HT-29 (cell line): ENCODE measurements at regions not wholly inside any gene's neighbourhood (a gene's known extent, or its start where the extent isn't known, plus 50 kb on each side); places are given as distances from the start of the nearest gene placed in this dataset.
"Not testable (repeated sequence)": the region's sequence is repeated elsewhere in the genome, so short reads cannot be mapped to it uniquely, and the experiment has no call there.

Experiments
- DNase-seq: peaks from one replicate; pipeline ENCODE4 v3.0.0-alpha.2; 2015; ENCODE audit warnings: low spot score

- no peak for DNase-seq
These were observed 258.3 kb downstream of the SRGAP2C start for GRCh38 chr1:121443001-121443540.

GRCh38 chr1:121444096-121444495 is 259.3 kb downstream of the SRGAP2C start:
- DNase-seq, result no peak

GRCh38 chr1:121445679-121446078 is 260.9 kb downstream of the SRGAP2C start:
- no peak for DNase-seq

GRCh38 chr1:121447280-121447923 is 262.6 kb downstream of the SRGAP2C start:
- peak; percentile 1 for DNase-seq

GRCh38 chr1:121448064-121448463 is 263.3 kb downstream of the SRGAP2C start:
- DNase-seq, result not testable (repeated sequence)

GRCh38 chr1:121448851-121449250 is 264.1 kb downstream of the SRGAP2C start:
- no peak for DNase-seq

GRCh38 chr1:121452484-121452883 is 267.7 kb downstream of the SRGAP2C start:
- DNase-seq, result no peak

GRCh38 chr1:121458291-121459048 is 273.7 kb downstream of the SRGAP2C start:
- DNase-seq, result no peak

GRCh38 chr1:121459235-121459634 is 274.5 kb downstream of the SRGAP2C start:
- DNase-seq, result no peak

GRCh38 chr1:121469395-121469794 is 284.6 kb downstream of the SRGAP2C start:
- DNase-seq, result not testable (repeated sequence)

GRCh38 chr1:121470401-121470800 is 285.6 kb downstream of the SRGAP2C start:
- DNase-seq, result not testable (repeated sequence)

- DNase-seq, result no peak
These were observed 286.7 kb downstream of the SRGAP2C start for GRCh38 chr1:121471523-121471922.

GRCh38 chr1:121472017-121472416 is 287.2 kb downstream of the SRGAP2C start:
- no peak for DNase-seq

GRCh38 chr1:121483234-121483633 is 298.5 kb downstream of the SRGAP2C start:
- DNase-seq, result no peak

GRCh38 chr1:121483961-121484424 is 299.2 kb downstream of the SRGAP2C start:
- DNase-seq, result no peak

GRCh38 chr1:121494796-121495195 is 310.0 kb downstream of the SRGAP2C start:
- not testable (repeated sequence) for DNase-seq

GRCh38 chr1:121511455-121511854 is 326.7 kb downstream of the SRGAP2C start:
- not testable (repeated sequence) for DNase-seq

- DNase-seq, result not testable (repeated sequence)
These were observed 327.1 kb downstream of the SRGAP2C start for GRCh38 chr1:121511876-121512275.

GRCh38 chr1:121515235-121515634 is 330.5 kb downstream of the SRGAP2C start:
- no peak for DNase-seq

- no peak for DNase-seq
These were observed 331.6 kb downstream of the SRGAP2C start for GRCh38 chr1:121516234-121516967.

GRCh38 chr1:121517586-121518230 is 332.9 kb downstream of the SRGAP2C start:
- DNase-seq, result no peak

- no peak for DNase-seq
These were observed 333.9 kb downstream of the SRGAP2C start for GRCh38 chr1:121518726-121519041.
